GM20000 (cell line): ENCODE measurements at regions not wholly inside any gene's neighbourhood (a gene's known extent, or its start where the extent isn't known, plus 50 kb on each side); places are given as distances from the start of the nearest gene placed in this dataset.
"Not testable (repeated sequence)": the region's sequence is repeated elsewhere in the genome, so short reads cannot be mapped to it uniquely, and the experiment has no call there.

Experiments
- DNase-seq: peaks from one replicate; pipeline ENCODE4 v3.0.0; 2012; ENCODE audit warnings: low spot score
- CTCF ChIP-seq: IDR thresholded peaks from 2 replicates; pipeline ENCODE4 v1.5.1; 2012; ENCODE audit warnings: mild to moderate bottlenecking, control low read depth; ENCODE audit errors: extremely low read depth, missing control alignments

- TF ChIP-seq CTCF: no peak
These were observed 82.4 kb upstream of the TGM3 start for GRCh38 chr20:2213401-2213800.

GRCh38 chr20:2217857-2218539 is 77.8 kb upstream of the TGM3 start:
- TF ChIP-seq CTCF: no peak
- DNase-seq: no peak

More at GRCh38 chr20:2213401-2213800, 82.4 kb upstream of the TGM3 start:
- DNase-seq: no peak

DNA sequence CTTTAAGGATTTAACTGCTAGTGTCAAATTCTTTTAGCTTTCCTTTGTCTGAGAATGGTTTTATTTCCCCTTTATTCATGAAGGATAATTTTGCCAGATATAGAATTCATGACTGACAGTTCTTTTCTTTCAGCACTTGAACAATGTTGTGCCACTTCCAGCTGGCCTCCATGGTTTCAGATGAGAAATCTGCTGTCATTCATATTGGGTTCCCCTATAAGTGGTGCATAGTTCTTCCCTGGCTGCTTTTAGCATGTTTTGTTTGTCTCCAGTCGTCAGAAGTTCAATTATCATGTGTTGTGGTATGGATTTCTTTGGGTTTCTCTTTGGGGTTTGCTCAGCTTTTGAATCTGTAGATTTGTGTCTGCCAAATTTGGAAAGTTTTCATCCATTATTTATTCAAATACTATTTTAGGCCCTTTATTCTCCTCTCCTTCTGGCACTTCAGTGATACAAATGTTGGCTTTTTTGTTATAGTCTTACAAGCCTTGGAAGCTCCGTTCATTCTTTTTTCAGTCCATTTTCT is 76.3 kb upstream of the TGM3 start:
- DNase-seq: no peak
- no peak for TF ChIP-seq CTCF

- no peak for DNase-seq
- TF ChIP-seq CTCF: no peak
These were observed 75.5 kb upstream of the TGM3 start for GRCh38 chr20:2220298-2220697.

DNA sequence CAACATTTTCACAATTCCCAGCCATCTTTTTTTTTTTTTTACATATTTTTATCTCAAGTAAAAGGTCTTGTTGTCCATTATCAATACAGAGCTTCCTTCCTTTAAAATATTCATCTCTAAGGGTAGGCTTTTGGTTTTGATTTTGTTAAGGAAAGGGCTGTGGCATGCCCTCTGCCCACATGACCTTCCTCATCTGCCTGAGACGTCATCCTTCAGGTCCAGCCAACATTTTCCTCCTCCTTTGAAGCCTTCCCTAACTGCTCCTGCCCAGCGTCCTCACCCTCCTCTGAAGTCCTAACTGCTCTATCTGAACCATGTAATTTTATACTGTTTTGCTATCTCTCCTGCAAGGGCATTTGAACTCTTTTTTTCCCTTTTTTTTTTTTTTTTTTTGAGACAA is 73.9 kb upstream of the TGM3 start:
- no peak for TF ChIP-seq CTCF
- DNase-seq: no peak

GRCh38 chr20:2223558-2224367 is 72.0 kb upstream of the TGM3 start:
- no peak for DNase-seq
- no peak for TF ChIP-seq CTCF

- DNase-seq: no peak
- no peak for TF ChIP-seq CTCF
These were observed 71.5 kb upstream of the TGM3 start for GRCh38 chr20:2224368-2224639.

DNA sequence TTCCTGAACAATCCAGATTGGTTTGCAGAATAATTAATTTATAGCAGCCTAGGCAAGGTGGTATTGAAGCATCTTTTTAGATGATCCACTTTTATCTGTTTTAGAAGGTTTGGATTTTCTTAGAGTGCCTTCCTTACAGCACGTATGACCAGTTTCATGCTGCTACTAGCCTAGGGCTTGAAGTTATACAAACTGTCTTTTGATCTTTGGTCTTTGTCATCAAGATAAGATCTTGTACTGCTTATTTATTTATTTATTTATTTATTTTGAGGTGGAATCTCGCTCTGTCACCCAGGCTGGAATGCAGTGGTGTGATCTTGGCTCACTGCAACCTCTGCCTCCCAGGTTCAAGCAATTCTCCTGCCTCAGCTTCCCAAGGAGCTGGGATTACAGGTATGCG is 68.5 kb upstream of the TGM3 start:
- DNase-seq: not testable (repeated sequence)
